SK-N-SH (cell line): ENCODE measurements at regions not wholly inside any gene's neighbourhood (a gene's known extent, or its start where the extent isn't known, plus 50 kb on each side); places are given as distances from the start of the nearest gene placed in this dataset.

Experiments
- CTCF ChIA-PET: fragments of 300-600, 350-600 bp; formaldehyde crosslinking; extraction: SDS; loops from one replicate; lab custom pipeline; 2021; lab: Yijun Ruan, JAX
- POLR2A ChIA-PET: fragments of 350-600 bp; sonication (Branson Sonifier 250); formaldehyde crosslinking; extraction: SDS; loops from one replicate; lab custom pipeline; 2020; ENCODE audit warnings: antibody characterized with exemption, inconsistent platforms; lab: Yijun Ruan, JAX
- DNase-seq: peaks from one replicate; pipeline ENCODE4 v3.0.0; 2012
- H2AFZ ChIP-seq: fragments of 200-600 bp; sonication (generic); 2 replicates; pipeline ENCODE4 v1.8.1; 2016; ENCODE audit warnings: antibody characterized with exemption, mild to moderate bottlenecking, low read depth
- H3F3A ChIP-seq: fragments of 200-600 bp; sonication (generic); replicated peaks from 2 replicates; pipeline ENCODE3; 2016; ENCODE audit warnings: antibody characterized with exemption, mild to moderate bottlenecking; ENCODE audit not compliant: insufficient read depth
- H3K27ac ChIP-seq, 2 experiments: fragments of 200-500 bp in 1 of 2; fragments of 200-600 bp in 1 of 2; sonication (Bioruptor generic) in 1 of 2; sonication (generic), shearing (Covaris generic) in 1 of 2; 2 replicates each; pipeline versions ENCODE4 v1.5.1 to v1.6.1; 2014 to 2016; ENCODE audit warnings: low read depth in 2 of 2, inconsistent platforms in 1 of 2, low read length in 1 of 2, mild to moderate bottlenecking in 1 of 2, mixed read lengths in 1 of 2
- H3K27me3 ChIP-seq: fragments of 200-600 bp; sonication (generic), shearing (Covaris generic); 2 replicates; pipeline ENCODE4 v1.6.1; 2016; ENCODE audit warnings: mixed run types; ENCODE audit not compliant: insufficient read depth
- H3K36me3 ChIP-seq, 2 experiments: fragments of 200-500 bp in 1 of 2; fragments of 200-600 bp in 1 of 2; sonication (Bioruptor generic) in 1 of 2; sonication (generic) in 1 of 2; replicated peaks in 1 of 2; 2 replicates each; pipeline versions ENCODE3 to v1.5.1; 2014 to 2016; ENCODE audit warnings: low read length in 1 of 2, mild to moderate bottlenecking in 1 of 2; ENCODE audit not compliant: insufficient read depth in 2 of 2, control insufficient read depth in 1 of 2
- H3K4me1 ChIP-seq, 2 experiments: fragments of 200-500 bp in 1 of 2; fragments of 200-600 bp in 1 of 2; sonication (Bioruptor generic) in 1 of 2; sonication (generic), shearing (Covaris generic) in 1 of 2; 2 replicates each; pipeline versions ENCODE4 v1.5.1 to v1.6.1; 2014 to 2016; ENCODE audit warnings: low read depth in 1 of 2, low read length in 1 of 2, mixed run types in 1 of 2; ENCODE audit not compliant: insufficient read depth in 2 of 2, control insufficient read depth in 1 of 2
- H3K4me2 ChIP-seq: fragments of 200-600 bp; sonication (generic), shearing (Covaris generic); 2 replicates; pipeline ENCODE4 v1.6.1; 2017; ENCODE audit warnings: mixed run types
- H3K4me3 ChIP-seq, 2 experiments: fragments of 200-500 bp in 1 of 2; fragments of 200-600 bp in 1 of 2; sonication (Bioruptor generic) in 1 of 2; sonication (generic), shearing (Covaris generic) in 1 of 2; 2 replicates each; pipeline versions ENCODE4 v1.5.1 to v1.8.1; 2014 to 2016; ENCODE audit warnings: low read depth in 2 of 2, inconsistent platforms in 1 of 2, low read length in 1 of 2, mild to moderate bottlenecking in 1 of 2, mixed read lengths in 1 of 2, moderate library complexity in 1 of 2
- H3K79me2 ChIP-seq: fragments of 200-600 bp; sonication (generic); 2 replicates; pipeline ENCODE4 v1.8.1; 2017; ENCODE audit warnings: mild to moderate bottlenecking; ENCODE audit not compliant: insufficient read depth
- H3K9ac ChIP-seq: fragments of 200-600 bp; sonication (generic); 2 replicates; pipeline ENCODE4 v1.6.1; 2017; ENCODE audit warnings: mixed run types
- H3K9me2 ChIP-seq: fragments of 200-600 bp; sonication (generic); 2 replicates; pipeline ENCODE4 v1.6.1; 2017; ENCODE audit warnings: mixed run types
- H3K9me3 ChIP-seq: fragments of 200-600 bp; sonication (generic); 2 replicates; pipeline ENCODE4 v1.6.1; 2017; ENCODE audit warnings: mixed run types, mild to moderate bottlenecking, moderate library complexity
- H4K20me1 ChIP-seq: fragments of 200-600 bp; sonication (generic); 2 replicates; pipeline ENCODE4 v1.6.1; 2017; ENCODE audit warnings: mild to moderate bottlenecking, mixed run types; ENCODE audit not compliant: insufficient read depth
- CHD2 ChIP-seq: fragments of 150-350 bp; IDR thresholded peaks from 2 replicates; pipeline ENCODE4 v1.6.1; 2018; ENCODE audit warnings: low read length; ENCODE audit not compliant: partially characterized antibody
- ELF1 ChIP-seq: IDR thresholded peaks from 2 replicates; pipeline ENCODE4 v1.4.0; 2012
- EZH2phosphoT487 ChIP-seq: fragments of 200-600 bp; sonication (generic); IDR thresholded peaks from 2 replicates; pipeline ENCODE4 v1.6.1; 2017; ENCODE audit warnings: low read depth, mixed run types, mild to moderate bottlenecking, antibody characterized with exemption, moderate library complexity, borderline replicate concordance
- FOXJ3 ChIP-seq: sonication (generic); formaldehyde crosslinking; IDR thresholded peaks from 2 replicates; pipeline ENCODE4 v1.5.1; 2020; ENCODE audit warnings: mild to moderate bottlenecking, missing genetic modification reagents
- FOXM1 ChIP-seq: IDR thresholded peaks from 2 replicates; pipeline ENCODE4 v1.4.0; 2012; ENCODE audit warnings: low read depth, mild to moderate bottlenecking
- IRF3 ChIP-seq: fragments of 150-350 bp; IDR thresholded peaks from 2 replicates; pipeline ENCODE4 v1.6.1; 2016; ENCODE audit warnings: mild to moderate bottlenecking, low read depth, low read length
- JUND ChIP-seq: IDR thresholded peaks from 2 replicates; pipeline ENCODE4 v1.4.0; 2012
- MXI1 ChIP-seq: IDR thresholded peaks from 2 replicates; pipeline ENCODE4 v1.6.1; 2012; ENCODE audit warnings: mild to moderate bottlenecking, low read depth, low read length, improper control_type of control experiment
- NFIC ChIP-seq: IDR thresholded peaks from 2 replicates; pipeline ENCODE4 v1.4.0; 2012; ENCODE audit warnings: borderline replicate concordance
- PBX3 ChIP-seq: IDR thresholded peaks from 2 replicates; pipeline ENCODE4; 2012
- POLR2AphosphoS5 ChIP-seq: IDR thresholded peaks from 2 replicates; pipeline ENCODE4 v1.6.1; 2012; ENCODE audit warnings: low read depth, low read length
- RAD21 ChIP-seq: IDR thresholded peaks from 2 replicates; pipeline ENCODE4 v1.6.1; 2012; ENCODE audit warnings: mild to moderate bottlenecking, low read length
- RCOR1 ChIP-seq: fragments of 150-350 bp; IDR thresholded peaks from 2 replicates; pipeline ENCODE4 v1.6.1; 2017; ENCODE audit warnings: antibody characterized with exemption, low read length
- REST ChIP-seq: IDR thresholded peaks from 2 replicates; pipeline ENCODE4 v1.6.1; 2012; ENCODE audit warnings: mild to moderate bottlenecking, low read depth, low read length, moderate library complexity
- SMC3 ChIP-seq: IDR thresholded peaks from 2 replicates; pipeline ENCODE4 v1.6.1; 2012; ENCODE audit warnings: low read depth, low read length, improper control_type of control experiment
- TAF1 ChIP-seq: IDR thresholded peaks from 2 replicates; pipeline ENCODE4 v1.6.1; 2012; ENCODE audit warnings: low read depth, mild to moderate bottlenecking, low read length, moderate library complexity, borderline replicate concordance
- ZBTB33 ChIP-seq: IDR thresholded peaks from 2 replicates; pipeline ENCODE4 v1.4.0; 2012; ENCODE audit warnings: low read depth, borderline replicate concordance
- WGBS: methylation state at CpG from one replicate; pipeline ENCODE4 v1.1.6; 2017; ENCODE audit warnings: low lambda C conversion rate; 5-methylcytosine and 5-hydroxymethylcytosine counted together

GRCh38 chr2:5495586-5495985 is 196.6 kb upstream of the SOX11 start:
- H3F3A ChIP-seq = no peaks in the 10 kb centered on the region
- H3K27me3 ChIP-seq = no peaks in the 10 kb centered on the region
- no peaks in the 10 kb centered on the region; a peak in 1 of 4 replicates for H3K4me1 ChIP-seq
- H3K4me3 ChIP-seq = no peak overlapping the region
- DNase-seq = no peak
- no peak overlapping the region for H2AFZ ChIP-seq
- no peaks in the 10 kb centered on the region for H3K36me3 ChIP-seq
- TF ChIP-seq SMC3 (no peak), IRF3 (no peak), JUND (no peak), CHD2 (no peak), ELF1 (no peak), POLR2AphosphoS5 (no peak), REST (no peak), PBX3 (no peak), NFIC (no peak)
- no peak overlapping the region for H3K4me2 ChIP-seq
- no peaks in the 10 kb centered on the region; the same call in 1 of the 2 replicates for H3K9me3 ChIP-seq
- no peak overlapping the region for H3K9ac ChIP-seq
- H3K79me2 ChIP-seq = no peaks in the 10 kb centered on the region
- 52% methylated on average over 8 of the region's 8 CpGs for WGBS
- POLR2A ChIA-PET = no interaction called here
- no peaks in the 10 kb centered on the region for H3K9me2 ChIP-seq
- no peaks in the 10 kb centered on the region for H4K20me1 ChIP-seq
- CTCF ChIA-PET = interaction anchor here (1.5 to 1.6 kb wide), 2 partner anchors 11 to 15 kb away, joined by 3 to 7 read pairs; no protein-coding TSS in a partner anchor
- H3K27ac ChIP-seq = no peak overlapping the region

GRCh38 chr2:5497874-5498273 is 194.3 kb upstream of the SOX11 start:
- Histone ChIP-seq H3F3A (no peaks in the 10 kb centered on the region), H3K9me3 (peaks cover 6% of the 10 kb centered on the region; the same call in 1 of the 2 replicates), H3K79me2 (no peaks in the 10 kb centered on the region), H3K27ac (no peak overlapping the region), H3K9me2 (no peaks in the 10 kb centered on the region), H2AFZ (no peak overlapping the region), H3K4me2 (no peak overlapping the region), H4K20me1 (no peaks in the 10 kb centered on the region), H3K9ac (no peak overlapping the region), H3K4me1 (no peaks in the 10 kb centered on the region; a peak in 1 of 4 replicates), H3K27me3 (no peaks in the 10 kb centered on the region), H3K36me3 (no peaks in the 10 kb centered on the region), H3K4me3 (no peak overlapping the region)
- ChIA-PET CTCF (no interaction called here), POLR2A (no interaction called here)
- 57% methylated on average over 8 of the region's 10 CpGs for WGBS
- DNase-seq = no peak
- no peak for TF ChIP-seq EZH2phosphoT487
- TF ChIP-seq FOXM1 = no peak
- no peak for TF ChIP-seq REST
- TF ChIP-seq ZBTB33 = no peak
- TF ChIP-seq RAD21 = no peak
- TF ChIP-seq TAF1 = no peak
- TF ChIP-seq RCOR1 = no peak
- no peak for TF ChIP-seq MXI1
- no peak for TF ChIP-seq FOXJ3 (CRISPR knock-in tag)
